Urothelium cell line (cell line): ENCODE measurements at regions not wholly inside any gene's neighbourhood (a gene's known extent, or its start where the extent isn't known, plus 50 kb on each side); places are given as distances from the start of the nearest gene placed in this dataset.
"Not testable (repeated sequence)": the region's sequence is repeated elsewhere in the genome, so short reads cannot be mapped to it uniquely, and the experiment has no call there.

Experiments used
- DNase-seq: peaks from one replicate; pipeline ENCODE4 v3.0.0; 2011; ENCODE audit warnings: low spot score, mixed read lengths
- FAIRE-seq: peaks from 2 replicates; lab custom pipeline; 2011; peaks lifted over from hg19 to GRCh38; lab: Jason Lieb, UNC

GRCh38 chr6:159416891-159417560, 247.8 kb downstream of the FNDC1 start:
- FAIRE-seq (no peak), DNase-seq (no peak)

- DNase-seq (no peak), FAIRE-seq (no peak)
These were observed 246.3 kb downstream of the FNDC1 start for GRCh38 chr6:159415540-159415939.

GRCh38 chr6:159414711-159415110, 245.5 kb downstream of the FNDC1 start:
- FAIRE-seq: no peak
- DNase-seq: no peak

- not testable (repeated sequence) for FAIRE-seq, DNase-seq
These were observed 238.1 kb downstream of the FNDC1 start for GRCh38 chr6:159407211-159407780.

- DNase-seq (no peak), FAIRE-seq (no peak)
These were observed 235.1 kb downstream of the FNDC1 start for GRCh38 chr6:159404296-159404695.

GRCh38 chr6:159400826-159401225, 231.6 kb downstream of the FNDC1 start:
- no peak for FAIRE-seq
- DNase-seq: no peak

- FAIRE-seq (no peak), DNase-seq (no peak)
These were observed 230.6 kb downstream of the FNDC1 start for GRCh38 chr6:159399751-159400221.

- DNase-seq: no peak
- no peak for FAIRE-seq
These were observed 229.4 kb downstream of the FNDC1 start for GRCh38 chr6:159398633-159399032.

- no peak for DNase-seq
- no peak for FAIRE-seq
These were observed 228.6 kb downstream of the FNDC1 start for GRCh38 chr6:159397753-159398152.

GRCh38 chr6:159395609-159396008, 226.4 kb downstream of the FNDC1 start:
- DNase-seq (no peak), FAIRE-seq (no peak)

- not testable (repeated sequence) for DNase-seq, FAIRE-seq
These were observed 223.5 kb downstream of the FNDC1 start for GRCh38 chr6:159392695-159393094.

- DNase-seq: no peak
These were observed 221.2 kb downstream of the FNDC1 start for GRCh38 chr6:159390381-159390780.

GRCh38 chr6:159389695-159390094, 220.5 kb downstream of the FNDC1 start:
- FAIRE-seq (no peak), DNase-seq (no peak)

More at GRCh38 chr6:159390381-159390780, 221.2 kb downstream of the FNDC1 start:
- no peak for FAIRE-seq

GRCh38 chr6:159380114-159380513, 210.9 kb downstream of the FNDC1 start:
- DNase-seq (no peak), FAIRE-seq (no peak)

- no peak for FAIRE-seq
- DNase-seq: no peak
These were observed 209.5 kb downstream of the FNDC1 start for GRCh38 chr6:159378411-159379328.

GRCh38 chr6:159376516-159377158, 207.4 kb downstream of the FNDC1 start:
- DNase-seq (no peak), FAIRE-seq (no peak)

GRCh38 chr6:159375014-159375413, 205.8 kb downstream of the FNDC1 start:
- no peak for DNase-seq
- FAIRE-seq: no peak

GRCh38 chr6:159373670-159374069, 204.5 kb downstream of the FNDC1 start:
- DNase-seq: no peak
- FAIRE-seq: no peak

- FAIRE-seq (no peak), DNase-seq (no peak)
These were observed 203.1 kb downstream of the FNDC1 start for GRCh38 chr6:159372333-159372732.

- FAIRE-seq: no peak
- DNase-seq: peak; percentile 20
These were observed 191.1 kb downstream of the FNDC1 start for GRCh38 chr6:159360306-159360705.
